CD4-positive, alpha-beta T cell treated with Interleukin-10 for 1 hour (primary cell): ENCODE measurements at regions not wholly inside any gene's neighbourhood (a gene's known extent, or its start where the extent isn't known, plus 50 kb on each side); places are given as distances from the start of the nearest gene placed in this dataset.
"Not testable (repeated sequence)": the region's sequence is repeated elsewhere in the genome, so short reads cannot be mapped to it uniquely, and the experiment has no call there.

Source experiments
- DNase-seq: peaks from one replicate; pipeline ENCODE4 v3.0.0-alpha.2; 2020

- DNase-seq: no peak
Observed at GRCh38 chr4:33948921-33949320, 2295.4 kb downstream of the ARAP2 start.

GRCh38 chr4:33953848-33954247 is 2290.5 kb downstream of the ARAP2 start:
- not testable (repeated sequence) for DNase-seq

GRCh38 chr4:33954759-33955158 is 2289.6 kb downstream of the ARAP2 start:
- DNase-seq: no peak

- DNase-seq: no peak
Observed at GRCh38 chr4:33959519-33959918, 2284.8 kb downstream of the ARAP2 start.

GRCh38 chr4:33961761-33962160 is 2282.6 kb downstream of the ARAP2 start:
- no peak for DNase-seq

GRCh38 chr4:33966808-33967207 is 2277.5 kb downstream of the ARAP2 start:
- no peak for DNase-seq

- no peak for DNase-seq
Observed at GRCh38 chr4:33974270-33974669, 2270.0 kb downstream of the ARAP2 start.

- DNase-seq: no peak
Observed at GRCh38 chr4:33975995-33976394, 2268.3 kb downstream of the ARAP2 start.

- DNase-seq: not testable (repeated sequence)
Observed at GRCh38 chr4:33979781-33980180, 2264.5 kb downstream of the ARAP2 start.

- no peak for DNase-seq
Observed at GRCh38 chr4:33980361-33980760, 2264.0 kb downstream of the ARAP2 start.

GRCh38 chr4:33989820-33990443 is 2254.4 kb downstream of the ARAP2 start:
- DNase-seq: no peak

GRCh38 chr4:33996075-33996718 is 2248.1 kb downstream of the ARAP2 start:
- no peak for DNase-seq

- no peak for DNase-seq
Observed at GRCh38 chr4:33998291-33998690, 2246.0 kb downstream of the ARAP2 start.

- DNase-seq: no peak
Observed at GRCh38 chr4:34000356-34000755, 2244.0 kb downstream of the ARAP2 start.

- not testable (repeated sequence) for DNase-seq
Observed at GRCh38 chr4:34006540-34006939, 2237.8 kb downstream of the ARAP2 start.

GRCh38 chr4:34009951-34010350 is 2234.4 kb downstream of the ARAP2 start:
- no peak for DNase-seq

GRCh38 chr4:34010751-34011519 is 2233.4 kb downstream of the ARAP2 start:
- no peak for DNase-seq

GRCh38 chr4:34035225-34035624 is 2209.1 kb downstream of the ARAP2 start:
- DNase-seq: no peak

- DNase-seq: no peak
Observed at GRCh38 chr4:34037280-34037679, 2207.0 kb downstream of the ARAP2 start.

- no peak for DNase-seq
Observed at GRCh38 chr4:34039766-34040165, 2204.5 kb downstream of the ARAP2 start.

GRCh38 chr4:34043131-34043530 is 2201.2 kb downstream of the ARAP2 start:
- no peak for DNase-seq

GRCh38 chr4:34046580-34046979 is 2197.7 kb downstream of the ARAP2 start:
- DNase-seq: no peak

GRCh38 chr4:34047363-34047762 is 2197.0 kb downstream of the ARAP2 start:
- no peak for DNase-seq

- DNase-seq: no peak
Observed at GRCh38 chr4:34066126-34066525, 2178.2 kb downstream of the ARAP2 start.
